Central memory CD4-positive, alpha-beta T cell (primary cell): ENCODE measurements at regions not wholly inside any gene's neighbourhood (a gene's known extent, or its start where the extent isn't known, plus 50 kb on each side); places are given as distances from the start of the nearest gene placed in this dataset.
A peak's percentile ranks its signal among the peaks of the same experiment; 100 is the strongest.
"Not testable (repeated sequence)": the region's sequence is repeated elsewhere in the genome, so short reads cannot be mapped to it uniquely, and the experiment has no call there.

Experiments used
- DNase-seq: peaks from one replicate; pipeline ENCODE4 v3.0.0; 2022

DNA sequence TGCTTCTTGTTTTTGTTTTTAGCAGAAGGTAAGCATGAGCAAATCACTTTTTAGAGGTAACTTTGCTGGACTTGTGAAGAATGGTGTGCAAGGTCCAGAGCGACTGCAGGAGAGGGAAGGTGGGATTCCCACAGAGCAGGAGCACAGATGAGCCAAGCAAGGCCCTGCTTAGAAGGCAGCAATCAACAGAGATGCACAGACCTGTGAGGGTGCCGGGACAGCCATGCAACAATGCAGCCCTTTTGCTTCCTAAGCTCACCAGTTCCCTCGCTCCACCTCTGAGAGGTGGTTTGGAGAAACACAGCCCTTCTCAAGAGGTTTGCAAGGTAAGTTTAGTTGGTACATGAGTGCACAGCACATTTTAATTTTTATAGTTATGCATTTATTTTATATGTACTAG, 85.1 kb upstream of the FBXO28 start:
- not testable (repeated sequence) for DNase-seq

DNA sequence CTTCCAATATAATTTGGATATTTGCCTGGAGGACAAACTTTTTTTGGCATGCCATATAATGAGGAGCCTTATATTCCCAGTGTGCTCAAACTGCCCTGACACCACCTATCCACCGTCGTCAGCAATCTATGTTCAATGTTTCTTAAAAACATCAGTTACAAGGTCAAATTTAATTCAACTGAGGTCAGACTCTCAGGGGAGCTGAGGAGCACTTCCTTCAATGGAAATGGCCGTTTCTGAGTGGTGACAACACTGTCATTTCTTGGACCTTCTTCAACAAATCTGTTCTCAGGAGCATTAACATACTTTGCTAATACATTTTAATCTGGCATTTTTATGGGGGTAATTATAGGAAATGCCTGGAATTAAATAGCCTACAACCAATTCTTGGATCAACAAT, 90.8 kb upstream of the FBXO28 start:
- not testable (repeated sequence) for DNase-seq

DNA sequence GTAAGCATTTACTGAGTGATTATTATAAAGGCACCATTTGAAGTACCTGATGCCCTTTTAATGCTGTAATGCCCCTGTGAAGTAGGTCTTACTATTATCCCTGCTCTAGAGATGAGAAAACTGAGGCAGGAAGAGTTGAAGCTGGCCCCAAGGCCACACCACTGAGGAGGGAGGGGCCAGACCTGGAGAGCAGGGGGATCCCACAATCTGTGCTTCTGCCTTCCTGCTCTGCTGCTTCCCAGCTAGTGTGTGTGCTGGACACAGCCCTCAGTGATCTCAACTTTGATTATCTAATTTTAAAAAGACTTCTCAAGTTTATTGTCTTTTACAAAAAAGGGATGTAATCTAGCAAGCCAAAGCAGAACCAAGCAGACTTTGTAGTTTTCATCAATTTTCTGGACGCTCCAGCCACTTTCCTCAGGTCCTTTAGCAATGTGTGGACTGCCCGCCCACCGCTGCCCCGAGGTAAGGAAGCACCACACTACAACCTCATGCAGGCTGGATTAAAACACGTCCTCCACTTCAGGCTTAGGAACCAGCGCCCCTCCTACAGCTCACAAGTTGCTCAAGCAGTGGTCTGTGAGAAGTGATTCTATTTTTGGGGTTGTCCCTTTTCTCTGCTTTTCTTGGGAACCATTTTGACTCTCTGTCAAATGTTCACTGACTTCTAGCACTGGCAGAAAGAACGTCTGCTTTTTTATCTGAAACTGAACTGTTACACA, 91.5 kb upstream of the FBXO28 start:
- not testable (repeated sequence) for DNase-seq

DNA sequence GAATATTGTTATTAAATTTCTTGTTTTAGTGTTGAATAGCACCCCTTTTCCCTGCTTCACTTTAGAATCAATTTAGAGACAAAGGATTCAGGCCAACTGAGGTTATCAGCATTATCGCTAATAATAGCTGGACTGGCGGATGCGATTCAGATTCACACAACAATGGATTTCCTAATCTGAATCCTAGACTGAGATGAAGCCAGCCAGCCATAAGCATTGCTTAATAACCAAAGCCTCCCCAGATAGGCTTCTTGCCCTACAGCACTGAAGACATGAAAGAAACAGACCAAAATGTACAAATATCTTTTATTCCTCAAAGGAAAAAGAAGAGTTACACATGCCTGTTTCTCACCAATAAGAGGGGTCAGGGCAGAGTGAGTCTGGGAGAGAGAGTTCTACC, 94.0 kb upstream of the FBXO28 start:
- DNase-seq: not testable (repeated sequence)

DNA sequence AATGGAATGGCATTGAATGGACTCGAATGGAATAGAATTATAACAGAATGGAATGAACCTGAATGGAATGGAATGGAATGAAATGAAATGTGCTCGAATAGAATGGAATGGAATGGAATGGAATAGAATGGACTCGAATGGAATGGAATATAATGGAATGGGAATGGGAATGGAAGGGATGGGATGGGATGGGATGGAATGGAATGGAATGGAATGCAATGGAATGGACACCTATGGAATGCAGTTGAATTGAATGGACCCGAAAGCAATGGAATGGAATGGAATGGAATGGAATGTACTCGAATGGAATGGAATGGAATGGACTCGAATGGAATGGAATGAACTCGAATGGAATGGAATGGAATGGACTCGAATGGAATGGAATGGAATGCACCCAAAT, 98.1 kb upstream of the FBXO28 start:
- not testable (repeated sequence) for DNase-seq

DNA sequence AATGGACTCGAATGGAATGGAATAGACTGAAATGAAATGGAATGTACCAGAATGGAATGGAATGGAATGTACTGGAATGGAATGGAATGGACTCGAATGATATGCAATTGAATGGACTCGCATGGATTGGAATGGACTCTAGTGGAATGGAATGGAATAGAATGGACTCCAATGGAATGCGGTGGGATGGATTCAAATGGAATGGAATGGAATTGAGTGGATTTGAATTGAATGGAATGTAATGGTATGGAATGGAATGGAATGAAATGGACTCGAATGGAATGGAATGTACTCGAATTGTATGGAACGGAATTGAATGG, 99.6 kb upstream of the FBXO28 start:
- no peak for DNase-seq

DNA sequence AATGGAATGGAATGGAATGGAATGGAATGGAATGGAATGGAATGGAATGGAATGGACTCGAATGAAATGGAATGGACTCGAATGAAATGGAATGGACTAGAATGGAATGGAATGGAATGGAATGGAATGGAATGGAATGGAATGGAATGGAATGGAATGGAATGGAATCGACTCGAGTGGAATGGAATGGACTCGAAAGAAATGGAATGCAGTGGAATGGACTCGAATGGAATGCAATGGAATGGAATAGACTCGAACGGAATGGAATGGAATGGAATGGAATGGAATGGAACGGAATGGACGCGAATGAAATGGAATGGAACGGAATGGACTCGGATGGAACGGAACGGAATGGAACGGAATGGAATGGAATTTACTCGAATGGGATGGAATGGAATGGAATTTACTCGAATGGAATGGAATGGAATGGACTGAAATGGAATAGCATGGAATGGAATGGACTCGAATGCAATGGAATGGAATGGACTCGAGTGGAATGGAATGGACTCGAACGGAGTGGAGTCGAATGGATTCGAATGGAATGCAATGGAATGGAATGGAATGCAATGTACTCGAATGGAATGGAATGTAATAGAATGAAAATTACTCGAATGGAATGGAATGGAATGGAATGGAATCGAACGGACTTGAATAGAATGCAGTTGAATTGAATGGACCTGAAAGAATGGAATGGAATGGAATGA, 100.1 kb upstream of the FBXO28 start:
- not testable (repeated sequence) for DNase-seq

DNA sequence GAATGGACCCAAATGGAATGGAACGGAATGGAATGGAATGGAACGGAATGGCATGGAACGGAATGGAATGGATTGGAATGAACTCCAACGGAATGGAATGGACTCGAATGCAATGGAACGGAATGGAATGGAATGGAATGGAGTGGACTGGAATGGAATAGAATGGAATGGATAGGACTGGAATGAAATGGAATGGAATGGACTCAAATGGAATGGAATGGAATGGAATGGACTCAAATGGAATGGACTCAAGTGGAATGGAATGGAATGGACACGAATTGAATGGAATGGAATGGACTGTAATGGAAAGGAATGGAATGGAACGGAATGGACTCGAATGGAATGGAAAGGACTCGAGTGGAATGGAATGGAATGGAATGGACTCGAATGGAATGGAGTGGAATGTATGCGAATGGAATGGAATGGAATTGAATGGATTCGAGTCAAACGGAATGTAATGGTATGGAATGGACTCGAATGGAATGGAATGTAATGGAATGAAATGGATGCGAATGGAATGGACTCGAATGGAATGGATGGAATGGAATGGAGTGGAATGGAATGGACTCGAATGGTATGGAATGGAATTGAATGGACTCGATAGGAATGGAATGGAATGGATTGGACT, 101.0 kb upstream of the FBXO28 start:
- not testable (repeated sequence) for DNase-seq

DNA sequence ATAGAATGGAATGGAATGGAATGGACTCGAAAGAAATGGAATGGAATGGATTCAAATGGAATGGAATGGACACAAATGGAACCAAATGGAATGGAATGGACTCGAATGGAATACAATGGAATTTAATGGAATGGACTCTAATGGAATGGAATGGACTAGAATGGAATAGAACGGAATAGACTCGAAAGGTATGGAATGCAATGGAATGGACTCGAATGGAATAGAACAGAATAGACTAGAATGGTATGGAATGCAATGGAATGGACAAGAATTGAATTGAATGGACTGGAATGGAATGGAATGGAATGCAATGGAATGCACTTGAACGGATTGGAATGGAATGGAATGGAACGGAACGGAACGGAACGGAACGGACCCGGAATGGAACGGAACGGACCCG, 101.7 kb upstream of the FBXO28 start:
- not testable (repeated sequence) for DNase-seq

DNA sequence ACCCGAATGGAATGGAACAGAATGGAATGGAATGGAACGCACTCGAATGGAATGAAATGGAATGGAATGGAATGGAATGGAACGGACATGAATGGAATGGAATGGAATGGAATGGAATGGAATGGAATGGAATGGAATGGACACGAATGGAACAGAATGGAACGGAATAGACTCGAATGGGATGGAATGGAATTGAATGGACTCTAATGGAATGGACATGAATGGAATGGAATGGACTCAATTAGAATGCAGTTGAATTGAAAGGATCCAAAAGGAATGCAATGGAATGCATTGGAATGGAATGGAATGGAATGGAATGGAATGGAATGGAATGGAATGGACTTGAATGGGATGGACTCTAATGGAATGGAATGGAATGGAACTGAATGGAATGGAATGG, 102.2 kb upstream of the FBXO28 start:
- DNase-seq: not testable (repeated sequence)

DNA sequence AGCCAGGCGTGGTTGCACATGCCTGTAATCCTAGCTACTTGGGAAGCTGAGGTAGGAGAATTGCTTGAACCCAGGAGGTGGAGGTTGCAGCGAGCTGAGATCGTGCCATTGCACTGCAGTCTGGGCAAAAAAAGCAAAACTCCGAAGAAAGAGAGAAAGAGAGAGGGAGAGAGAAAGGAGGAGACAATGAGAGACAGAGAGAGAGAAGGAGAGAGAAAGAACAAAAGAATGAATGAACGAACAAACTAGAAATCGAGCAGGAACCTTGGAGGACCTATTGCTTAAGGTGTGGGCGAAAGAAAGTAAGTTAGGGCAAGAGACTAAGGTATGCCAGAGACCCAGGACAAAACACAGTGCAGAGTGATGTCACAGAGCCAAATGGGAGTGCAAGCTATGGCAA, 102.8 kb upstream of the FBXO28 start:
- DNase-seq: not testable (repeated sequence)

DNA sequence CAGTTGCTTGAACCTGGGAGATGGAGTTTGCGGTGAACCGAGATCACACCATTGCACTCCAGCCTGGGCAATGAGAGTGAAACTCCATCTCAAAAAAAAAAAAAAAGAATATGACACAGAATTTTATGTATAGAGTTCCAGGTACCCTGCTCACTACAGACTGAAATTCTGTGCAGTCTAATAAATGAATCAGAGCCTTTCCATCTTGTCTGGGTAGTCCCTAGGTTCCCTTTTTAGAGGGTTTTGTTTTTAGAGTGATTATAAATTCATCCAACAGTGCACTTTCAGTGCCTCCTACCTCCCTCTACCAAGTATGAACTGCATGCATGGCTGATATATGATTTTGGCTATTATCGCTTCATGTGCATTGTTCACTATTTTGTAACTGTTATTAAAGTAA, 107.9 kb upstream of the FBXO28 start:
- DNase-seq: not testable (repeated sequence)

DNA sequence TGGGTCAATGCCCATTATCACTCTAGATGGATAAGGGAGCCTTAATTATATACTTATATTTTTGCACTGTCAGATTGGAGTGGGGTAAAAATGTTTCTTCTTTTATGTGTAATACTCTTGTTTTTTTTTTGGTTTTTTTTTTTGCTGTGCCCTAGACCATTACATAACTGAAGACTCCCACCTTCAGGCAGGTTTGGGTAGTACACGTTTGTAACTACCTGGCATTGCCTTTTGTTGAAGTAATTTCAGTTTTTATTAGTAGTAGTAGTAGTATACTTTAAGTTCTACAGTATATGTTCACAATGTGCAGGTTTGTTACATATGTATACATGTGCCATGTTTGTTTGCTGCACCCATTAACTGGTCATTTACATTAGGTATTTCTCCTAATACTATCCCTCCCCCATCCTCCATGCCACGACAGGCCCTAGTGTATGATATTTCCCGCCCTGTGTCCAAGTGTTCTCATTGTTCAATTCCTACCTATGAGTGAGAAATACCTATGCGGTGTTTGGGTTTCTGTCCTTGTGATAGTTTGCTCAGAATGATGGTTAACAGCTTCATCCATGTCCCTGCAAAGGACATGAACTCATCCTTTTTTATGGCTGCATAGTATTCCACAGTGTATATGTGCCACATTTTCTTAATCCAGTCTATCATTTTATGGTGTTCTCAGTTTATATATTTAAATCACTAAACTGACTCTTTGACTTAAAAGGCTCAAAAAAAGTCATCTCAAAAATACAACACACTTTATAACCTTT, 109.2 kb upstream of the FBXO28 start:
- peak; percentile 55 for DNase-seq

DNA sequence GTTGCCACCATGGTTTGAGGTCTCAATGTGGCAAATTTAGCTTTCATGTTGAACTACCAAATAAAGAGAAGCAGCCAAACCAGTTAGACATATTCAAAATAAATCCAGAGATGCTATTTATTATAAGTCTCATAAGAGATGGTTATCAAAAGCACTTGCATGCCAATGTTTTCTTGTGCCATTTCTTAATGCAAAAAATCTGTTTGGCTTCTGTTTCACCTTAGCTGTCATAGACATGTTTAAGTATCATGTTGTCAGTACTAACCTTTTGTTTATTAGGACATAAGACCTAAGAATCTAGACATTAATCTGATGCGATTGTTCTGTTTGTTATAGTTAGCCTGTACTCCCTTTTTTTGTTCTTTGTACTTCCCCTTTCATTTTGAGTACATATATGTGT, 110.0 kb upstream of the FBXO28 start:
- DNase-seq: not testable (repeated sequence)

DNA sequence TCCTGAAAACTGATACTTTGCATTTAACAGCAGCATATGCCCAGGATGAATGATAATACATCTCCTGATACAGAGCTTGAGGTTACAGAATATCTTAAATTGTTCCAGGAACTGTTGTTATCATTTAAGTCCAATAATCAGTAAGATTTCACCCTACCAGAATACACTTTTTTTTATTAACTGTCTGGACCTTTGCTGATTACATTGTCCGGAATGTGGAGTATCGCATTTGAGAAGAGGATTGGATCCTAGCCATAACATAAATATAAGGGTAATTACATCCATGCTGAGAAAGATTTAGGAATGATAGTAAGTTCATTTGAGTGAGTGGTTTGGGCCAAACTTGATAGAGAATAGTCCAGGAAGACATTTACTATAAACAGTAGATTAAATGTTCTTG, 112.2 kb upstream of the FBXO28 start:
- DNase-seq: not testable (repeated sequence)

DNA sequence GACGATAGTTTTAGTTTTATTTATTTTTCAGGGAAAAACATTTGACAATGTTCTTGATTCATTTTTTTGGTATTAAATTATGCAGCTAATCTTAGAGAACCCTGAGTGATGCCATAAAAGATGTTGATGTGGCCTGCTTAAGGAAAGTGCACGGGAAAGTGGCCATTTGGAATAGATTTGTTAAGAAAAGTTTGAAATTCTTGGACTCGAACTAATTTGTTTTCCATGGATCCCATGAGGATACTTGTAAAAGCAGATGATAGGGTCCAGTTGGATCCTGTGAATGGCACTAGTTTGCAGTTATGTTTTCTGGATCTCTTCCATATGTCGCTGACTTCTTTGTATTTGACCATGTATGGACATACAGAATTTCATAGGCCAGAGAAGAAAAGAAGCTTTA, 114.2 kb upstream of the FBXO28 start:
- DNase-seq: not testable (repeated sequence)

DNA sequence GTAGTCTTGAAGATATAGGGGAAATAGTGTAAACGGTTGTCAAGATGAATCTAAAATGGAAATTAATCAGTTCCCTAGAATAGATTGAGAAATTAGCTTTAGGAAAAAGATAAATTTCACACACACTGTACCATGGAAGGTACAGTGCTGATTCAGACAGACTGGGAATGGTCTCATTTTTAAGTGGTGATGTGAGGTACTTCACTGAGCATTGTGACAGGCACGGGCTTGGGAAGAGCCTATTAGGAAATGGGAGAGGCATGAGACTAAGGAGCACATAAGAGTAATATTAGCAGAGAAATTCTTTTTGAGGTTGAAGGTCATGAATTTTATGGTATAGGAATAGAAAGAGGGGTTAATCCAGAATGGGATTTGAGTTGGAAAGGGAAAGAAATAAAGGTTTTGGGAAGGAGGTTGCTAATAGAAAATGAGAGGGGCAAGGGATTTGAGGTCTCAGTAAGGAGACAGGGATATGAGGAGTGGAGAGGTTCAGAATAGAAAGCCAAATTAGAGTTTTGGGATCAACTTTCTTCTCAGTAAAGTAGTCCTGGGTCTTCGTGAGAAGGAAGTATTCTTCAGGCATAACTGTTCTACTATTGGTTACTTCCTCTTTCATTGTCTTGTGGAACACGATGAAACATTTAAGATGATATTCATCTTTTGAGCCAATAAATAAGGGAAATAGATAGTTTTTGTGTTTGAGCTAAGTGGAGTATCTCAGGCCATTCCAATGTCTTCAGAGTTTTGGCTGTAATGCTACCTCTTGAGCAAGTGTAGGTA, 115.0 kb upstream of the FBXO28 start:
- DNase-seq: not testable (repeated sequence)

DNA sequence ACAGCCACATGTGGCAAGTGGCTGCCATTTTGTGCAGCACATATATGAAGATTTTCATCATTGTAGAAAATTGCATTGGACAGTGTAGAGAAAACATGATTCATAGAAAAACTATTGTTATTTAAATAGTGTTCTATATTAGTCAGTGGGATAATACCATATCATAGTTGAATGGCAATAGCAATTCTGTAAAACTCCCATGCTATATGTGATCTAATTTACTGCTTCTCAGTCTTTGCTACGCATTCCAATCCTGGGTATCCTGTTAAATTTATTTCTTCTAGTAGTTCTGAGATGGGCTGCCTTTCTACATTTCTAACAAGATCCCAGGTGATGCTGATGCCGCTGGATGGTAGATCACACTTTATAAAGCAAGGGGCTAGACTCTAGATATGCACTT, 117.5 kb upstream of the FBXO28 start:
- not testable (repeated sequence) for DNase-seq

DNA sequence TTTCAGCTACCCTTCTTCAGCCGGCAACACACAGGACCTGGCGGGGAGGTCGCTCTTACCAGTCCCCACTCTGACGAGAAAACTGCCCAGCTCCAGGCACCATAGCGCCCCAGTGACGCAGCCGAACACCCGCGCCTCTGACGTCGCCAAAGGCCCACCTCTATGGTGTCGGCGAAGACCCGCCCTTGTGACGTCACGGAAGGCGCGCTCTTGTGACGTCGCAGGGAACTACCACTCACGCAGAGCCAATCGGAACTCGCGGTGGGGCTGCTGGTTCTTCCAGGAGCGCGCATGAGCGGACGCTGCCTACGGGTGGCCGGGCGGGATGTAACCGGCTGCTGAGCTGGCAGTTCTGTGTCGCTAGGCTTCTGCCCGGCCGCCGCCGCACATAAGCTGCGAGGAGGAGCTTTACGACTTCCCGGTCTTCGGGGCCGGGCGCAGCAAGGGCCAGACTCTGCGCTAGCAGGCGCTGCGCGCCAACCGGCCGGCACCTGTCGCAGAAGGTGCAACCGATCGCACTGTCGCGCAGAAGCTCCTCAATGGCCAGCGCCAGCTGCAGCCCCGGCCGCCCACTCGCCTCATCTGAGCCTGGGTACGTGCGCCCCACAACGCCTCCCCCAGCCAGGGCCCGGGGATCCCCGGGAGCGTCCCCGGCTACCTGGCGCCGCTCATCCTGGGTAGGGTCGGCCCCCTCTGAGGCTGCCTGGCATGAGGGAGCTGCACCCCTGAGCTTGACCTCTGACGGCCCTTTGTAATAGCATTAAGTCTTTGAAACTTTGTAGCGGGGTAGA, 121.3 kb upstream of the FBXO28 start:
- peak; percentile 100 for DNase-seq

DNA sequence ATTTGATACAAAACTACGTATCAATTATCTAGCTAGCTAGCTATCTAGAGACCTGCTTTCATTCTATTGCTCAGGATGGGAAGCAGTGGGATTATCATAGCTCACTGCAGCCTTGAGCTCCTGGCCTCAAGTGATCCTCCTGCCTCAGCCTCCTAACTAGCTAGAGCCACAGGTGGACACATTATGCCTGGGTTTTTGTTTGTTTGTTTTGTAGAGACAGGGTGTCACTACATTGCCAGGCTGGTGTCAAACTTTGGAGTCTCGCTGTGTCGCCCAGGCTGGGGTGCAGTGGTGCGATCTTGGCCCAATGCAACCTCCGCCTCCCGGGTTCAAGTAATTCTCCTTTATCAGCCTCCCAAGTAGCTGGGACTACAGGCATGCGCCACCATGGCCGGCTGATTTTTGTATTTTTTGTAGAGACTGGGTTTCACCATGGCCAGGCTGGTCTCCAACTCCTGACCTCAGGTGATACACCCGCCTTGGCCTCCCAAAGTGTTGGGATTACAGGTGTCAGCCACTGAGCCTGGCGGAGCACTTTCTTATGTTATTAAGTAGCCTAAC, 122.5 kb upstream of the FBXO28 start:
- not testable (repeated sequence) for DNase-seq

DNA sequence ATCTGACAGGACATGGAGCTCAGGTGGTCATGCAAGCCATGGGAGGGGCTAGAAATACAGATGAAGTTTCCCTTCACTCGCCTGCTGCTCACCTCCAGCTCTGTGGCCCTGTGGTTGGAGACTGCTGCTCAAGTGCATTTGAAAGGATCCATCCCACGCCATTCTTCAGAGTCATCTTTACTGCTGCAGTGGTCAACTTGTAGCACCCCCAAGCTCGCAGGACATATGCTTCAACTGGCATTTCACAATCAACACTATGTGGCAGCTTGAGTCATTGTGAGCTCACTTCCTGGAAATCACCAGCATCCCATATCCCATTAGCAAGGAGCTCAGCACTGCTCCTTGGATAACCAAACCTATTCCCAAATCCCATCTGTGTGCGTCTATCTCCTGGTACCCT, 116.2 kb upstream of the TP53BP2 start:
- DNase-seq: not testable (repeated sequence)
